ENCODE measurements at regions not wholly inside any gene's neighbourhood (a gene's known extent, or its start where the extent isn't known, plus 50 kb on each side); places are given as distances from the start of the nearest gene placed in this dataset.

DNA sequence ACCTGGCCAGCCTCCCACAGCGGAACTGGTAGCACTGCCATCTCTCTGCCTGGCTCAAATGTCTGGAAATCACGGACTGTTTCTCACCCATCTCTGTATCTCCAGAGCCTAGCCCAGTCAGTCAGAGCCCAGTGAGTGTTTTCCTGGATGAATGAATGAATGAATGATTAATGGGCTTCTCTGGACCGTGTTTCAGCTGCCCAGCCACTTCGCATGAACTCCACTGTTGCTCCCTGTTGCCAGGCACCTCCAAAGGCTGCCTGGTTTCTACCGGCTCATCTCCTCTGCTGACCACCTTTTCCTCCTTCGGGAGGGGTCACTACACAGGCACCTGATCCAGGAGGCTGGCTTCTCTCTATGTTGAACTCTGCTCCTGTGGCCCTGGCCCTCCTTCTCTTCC lies 91.0 kb upstream of the SDK2 start:
- Histone ChIP-seq H3K9ac (replicated peaks in 1 of 4; ENCODE audit: extremely low read depth in 1 of 4, low read depth in 3 of 4, low read length in 3 of 4) (peak overlapping the region in 1 of 4 experiments; percentile 4; a peak in 1 of 7 replicates), H3K79me2 (ENCODE audit: control insufficient read depth in 1 of 2, insufficient read depth in 2 of 2, low read length in 2 of 2) (no peaks in the 10 kb centered on the region), H3K27ac (ENCODE audit: low read depth, low read length) (no peak overlapping the region)
- no peak for TF ChIP-seq SUZ12 (IDR thresholded peaks at IDR 0.05; ENCODE audit: low read length)
- no peak for TF ChIP-seq RNF2 (IDR thresholded peaks at IDR 0.05; ENCODE audit: borderline replicate concordance, low read depth, low read length, missing control alignments, poor library complexity, severe bottlenecking)
- no peak for TF ChIP-seq NANOG (IDR thresholded peaks at IDR 0.05; ENCODE audit: insufficient read depth, low read depth, low read length, poor library complexity, severe bottlenecking)
- TF ChIP-seq SIRT6 (IDR thresholded peaks at IDR 0.05; ENCODE audit: low read length), result no peak
- no peak for TF ChIP-seq RBBP5 (IDR thresholded peaks at IDR 0.05; ENCODE audit: borderline replicate concordance, low read depth, low read length)
- TF ChIP-seq HDAC6 (IDR thresholded peaks at IDR 0.05; ENCODE audit: low read depth, low read length), result no peak
- TF ChIP-seq EP300 (IDR thresholded peaks at IDR 0.05; ENCODE audit: borderline replicate concordance in 1 of 2, low read depth in 2 of 2, low read length in 2 of 2), result no peak
- no peak for TF ChIP-seq EZH2 (IDR thresholded peaks at IDR 0.05; ENCODE audit: low read depth, low read length, severe bottlenecking)
- TF ChIP-seq BRCA1 (IDR thresholded peaks at IDR 0.05; ENCODE audit: low read depth, low read length), result no peak
- no peak for TF ChIP-seq FOSL1 (IDR thresholded peaks at IDR 0.05; ENCODE audit: insufficient read depth, low read depth, low read length)
- TF ChIP-seq RXRA (IDR thresholded peaks at IDR 0.05; ENCODE audit: insufficient read depth, low read depth, low read length), result no peak
- TF ChIP-seq TCF12 (IDR thresholded peaks at IDR 0.05; ENCODE audit: low read depth, low read length), result no peak
- TF ChIP-seq CREB1 (IDR thresholded peaks at IDR 0.05), result no peak
- TF ChIP-seq KDM1A (IDR thresholded peaks at IDR 0.05; ENCODE audit: borderline replicate concordance, low read length), result no peak

More for the DNA sequence above, 91.0 kb upstream of the SDK2 start:
- ChIA-PET POLR2A (ENCODE audit: partially characterized antibody) (interaction anchor here (0.6 to 0.7 kb wide), 2 partner anchors 132 to 1599 kb away, joined by 3 read pairs; no protein-coding TSS in a partner anchor), CTCF (ENCODE audit: partially characterized antibody) (interaction anchor here (0.7 to 1.7 kb wide), 5 partner anchors 10 to 106 kb away, joined by 3 to 7 read pairs (median 3); no protein-coding TSS in a partner anchor)
- Histone ChIP-seq H3K23me2 (ENCODE audit: low read depth, low read length) (no peaks in the 10 kb centered on the region), H4K5ac (ENCODE audit: insufficient read length, low read depth, low read length) (no peak overlapping the region), H2BK120ac (replicated peaks; ENCODE audit: low read depth, low read length) (no peak overlapping the region), H3K9me3 (ENCODE audit: insufficient read depth in 2 of 2, low read depth in 1 of 2, low read length in 1 of 2) (peaks cover 6 to 13% of the 10 kb centered on the region in 2 experiments; a peak in 3 of 4 replicates), H2BK15ac (ENCODE audit: low read length) (no peak overlapping the region), H3K27me3 (replicated peaks in 1 of 4; ENCODE audit: control insufficient read depth in 3 of 4, extremely low read depth in 1 of 4, insufficient read depth in 3 of 4, low read length in 3 of 4) (0 out of 7 replicates have a peak, but pooled peaks cover 0 to 2% (median 0%) of the 10 kb centered on the region in 4 experiments), H3K23ac (ENCODE audit: insufficient read length) (no peak overlapping the region), H3K14ac (ENCODE audit: insufficient read length) (no peak overlapping the region), H4K91ac (replicated peaks; ENCODE audit: insufficient read length, low read length) (peak overlapping the region; percentile 12), H2AK5ac (ENCODE audit: low read depth, low read length) (no peak overlapping the region), H3K4me1 (replicated peaks in 1 of 4; ENCODE audit: control insufficient read depth in 3 of 4, insufficient read depth in 4 of 4, low read length in 3 of 4) (peaks cover 0 to 10% (median 6%) of the 10 kb centered on the region in 4 experiments; a peak in 4 of 7 replicates), H3K79me1 (ENCODE audit: low read depth, low read length) (no peaks in the 10 kb centered on the region), H2BK20ac (ENCODE audit: low read length) (no peak overlapping the region), H3K36me3 (ENCODE audit: control insufficient read depth in 2 of 4, insufficient read depth in 4 of 4, low read length in 3 of 4) (no peaks in the 10 kb centered on the region), H2BK12ac (ENCODE audit: low read depth, low read length) (0 out of 2 replicates have a peak overlapping the region, but pooled peaks have one; percentile 21), H3K4me3 (ENCODE audit: extremely low read depth in 1 of 4, insufficient read depth in 2 of 4, low read depth in 3 of 4, low read length in 4 of 4) (no peak overlapping the region), H4K8ac (ENCODE audit: extremely low read depth, insufficient read depth, low read length) (no peak overlapping the region), H2BK5ac (ENCODE audit: low read depth, low read length) (no peak overlapping the region; the same call in 1 of the 2 replicates), H3K4ac (replicated peaks; ENCODE audit: insufficient read length, low read depth, low read length) (no peak overlapping the region), H3K4me2 (ENCODE audit: insufficient read depth in 1 of 2, low read depth in 2 of 2, low read length in 2 of 2) (no peak overlapping the region), H3K56ac (replicated peaks; ENCODE audit: insufficient read length, low read depth, low read length) (no peak overlapping the region), H3K18ac (ENCODE audit: extremely low read depth, low read length) (no peak overlapping the region), H4K20me1 (replicated peaks in 1 of 2; ENCODE audit: control insufficient read depth in 1 of 2, insufficient read depth in 2 of 2, low read length in 2 of 2) (no peaks in the 10 kb centered on the region), H2AFZ (ENCODE audit: low read length) (no peak overlapping the region)
- WGBS, 2 experiments (ENCODE audit: extremely low coverage in 1 of 2, insufficient coverage in 1 of 2, insufficient read length in 1 of 2, insufficient replicate concordance in 2 of 2, low coverage in 1 of 2, low lambda C conversion rate in 2 of 2, missing lambda C conversion rate in 1 of 2), result 98% methylated on average over 6 of the region's 6 CpGs; no CpG with 5 or more reads in 1 of the 2 experiments
- DNase-seq (ENCODE audit: low read depth in 1 of 2, low spot score in 2 of 2) (no peak), FAIRE-seq (no peak)
